ENCODE measurements at regions not wholly inside any gene's neighbourhood (a gene's known extent, or its start where the extent isn't known, plus 50 kb on each side); places are given as distances from the start of the nearest gene placed in this dataset.

GRCh38 chr18:72648481-72648960, 104.4 kb upstream of the CBLN2 start:
- TF ChIP-seq, protein P1, sequence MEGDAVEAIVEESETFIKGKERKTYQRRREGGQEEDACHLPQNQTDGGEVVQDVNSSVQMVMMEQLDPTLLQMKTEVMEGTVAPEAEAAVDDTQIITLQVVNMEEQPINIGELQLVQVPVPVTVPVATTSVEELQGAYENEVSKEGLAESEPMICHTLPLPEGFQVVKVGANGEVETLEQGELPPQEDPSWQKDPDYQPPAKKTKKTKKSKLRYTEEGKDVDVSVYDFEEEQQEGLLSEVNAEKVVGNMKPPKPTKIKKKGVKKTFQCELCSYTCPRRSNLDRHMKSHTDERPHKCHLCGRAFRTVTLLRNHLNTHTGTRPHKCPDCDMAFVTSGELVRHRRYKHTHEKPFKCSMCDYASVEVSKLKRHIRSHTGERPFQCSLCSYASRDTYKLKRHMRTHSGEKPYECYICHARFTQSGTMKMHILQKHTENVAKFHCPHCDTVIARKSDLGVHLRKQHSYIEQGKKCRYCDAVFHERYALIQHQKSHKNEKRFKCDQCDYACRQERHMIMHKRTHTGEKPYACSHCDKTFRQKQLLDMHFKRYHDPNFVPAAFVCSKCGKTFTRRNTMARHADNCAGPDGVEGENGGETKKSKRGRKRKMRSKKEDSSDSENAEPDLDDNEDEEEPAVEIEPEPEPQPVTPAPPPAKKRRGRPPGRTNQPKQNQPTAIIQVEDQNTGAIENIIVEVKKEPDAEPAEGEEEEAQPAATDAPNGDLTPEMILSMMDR (IDR thresholded peaks at IDR 0.05) = no peak
- no peak for TF ChIP-seq POLR2A (IDR thresholded peaks at IDR 0.05)
